OCI-LY3 (cell line): ENCODE measurements at regions not wholly inside any gene's neighbourhood (a gene's known extent, or its start where the extent isn't known, plus 50 kb on each side); places are given as distances from the start of the nearest gene placed in this dataset.

Source experiments
- EZH2phosphoT487 ChIP-seq: fragments of 200-600 bp; shearing (Covaris generic); IDR thresholded peaks from 2 replicates; pipeline ENCODE4 v1.6.1; 2018; ENCODE audit warnings: antibody characterized with exemption, mixed run types, low read depth
- TF ChIP-seq, protein P1 (sequence below): fragments of 200-600, 300-600 bp; sonication (generic); IDR thresholded peaks from 2 replicates; pipeline ENCODE4 v1.5.1; 2014; ENCODE audit warnings: antibody characterized with exemption, low read length, low read depth

DNA sequence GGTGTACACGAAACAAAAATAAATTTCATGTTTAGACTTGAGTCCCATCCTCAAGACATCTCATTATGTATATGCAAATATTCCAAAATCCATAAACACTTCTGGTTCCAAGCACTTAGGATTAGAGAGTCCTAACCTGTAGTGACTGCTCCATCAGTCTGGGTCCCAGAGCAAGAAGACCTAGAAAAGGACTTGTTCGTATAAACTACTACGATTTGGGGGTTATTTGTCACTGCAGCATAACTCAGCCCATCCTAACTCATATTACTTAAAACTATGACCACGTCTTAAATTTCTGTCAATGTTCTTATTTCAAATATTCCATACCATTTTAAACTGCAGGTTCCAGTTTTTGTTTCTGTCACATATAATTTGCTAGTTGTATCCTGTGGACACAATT is 463.0 kb downstream of the AGTPBP1 start:
- TF ChIP-seq, protein P1, sequence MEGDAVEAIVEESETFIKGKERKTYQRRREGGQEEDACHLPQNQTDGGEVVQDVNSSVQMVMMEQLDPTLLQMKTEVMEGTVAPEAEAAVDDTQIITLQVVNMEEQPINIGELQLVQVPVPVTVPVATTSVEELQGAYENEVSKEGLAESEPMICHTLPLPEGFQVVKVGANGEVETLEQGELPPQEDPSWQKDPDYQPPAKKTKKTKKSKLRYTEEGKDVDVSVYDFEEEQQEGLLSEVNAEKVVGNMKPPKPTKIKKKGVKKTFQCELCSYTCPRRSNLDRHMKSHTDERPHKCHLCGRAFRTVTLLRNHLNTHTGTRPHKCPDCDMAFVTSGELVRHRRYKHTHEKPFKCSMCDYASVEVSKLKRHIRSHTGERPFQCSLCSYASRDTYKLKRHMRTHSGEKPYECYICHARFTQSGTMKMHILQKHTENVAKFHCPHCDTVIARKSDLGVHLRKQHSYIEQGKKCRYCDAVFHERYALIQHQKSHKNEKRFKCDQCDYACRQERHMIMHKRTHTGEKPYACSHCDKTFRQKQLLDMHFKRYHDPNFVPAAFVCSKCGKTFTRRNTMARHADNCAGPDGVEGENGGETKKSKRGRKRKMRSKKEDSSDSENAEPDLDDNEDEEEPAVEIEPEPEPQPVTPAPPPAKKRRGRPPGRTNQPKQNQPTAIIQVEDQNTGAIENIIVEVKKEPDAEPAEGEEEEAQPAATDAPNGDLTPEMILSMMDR: no peak
- TF ChIP-seq EZH2phosphoT487: no peak
